ENCODE measurements at regions not wholly inside any gene's neighbourhood (a gene's known extent, or its start where the extent isn't known, plus 50 kb on each side); places are given as distances from the start of the nearest gene placed in this dataset.

GRCh38 chrX:20454117-20454516 lies 187.4 kb upstream of the RPS6KA3 start:
- DNase-seq, result no peak

GRCh38 chrX:20452487-20452886 lies 185.8 kb upstream of the RPS6KA3 start:
- Histone ChIP-seq H3K79me2 (ENCODE audit: low read depth) (no peaks in the 10 kb centered on the region), H3K9me2 (ENCODE audit: insufficient read depth) (no peaks in the 10 kb centered on the region), H3K4me2 (no peak overlapping the region), H4K20me1 (ENCODE audit: insufficient read depth) (no peaks in the 10 kb centered on the region), H3K27me3 (ENCODE audit: insufficient read depth, low read depth) (no peaks in the 10 kb centered on the region), H3K4me3 (no peak overlapping the region), H3K9me3 (ENCODE audit: insufficient read depth, low read depth) (no peaks in the 10 kb centered on the region), H2AFZ (no peak overlapping the region), H3K27ac (no peak overlapping the region), H3K4me1 (replicated peaks; ENCODE audit: insufficient read depth) (no peaks in the 10 kb centered on the region), H3K36me3 (ENCODE audit: low read depth) (no peaks in the 10 kb centered on the region), H3F3A (ENCODE audit: insufficient read depth, low read depth) (no peaks in the 10 kb centered on the region)
- CTCF ChIA-PET, result no interaction called here
- POLR2A ChIA-PET (ENCODE audit: unreplicated experiment), result no interaction called here
- no peak for DNase-seq
- BruUV-seq (replicated peaks), result no TSS peak
- TF ChIP-seq EZH2 (IDR thresholded peaks at IDR 0.05; ENCODE audit: low read depth), result no peak
- no peak for TF ChIP-seq CTCF (conservative IDR thresholded peaks at IDR 0.05)
- intact Hi-C loops (cut with micrococcal nuclease; ENCODE audit: unreplicated experiment), result no loop called here

More at GRCh38 chrX:20454117-20454516, 187.4 kb upstream of the RPS6KA3 start:
- no peaks in the 10 kb centered on the region for H3K9me2 ChIP-seq (ENCODE audit: insufficient read depth)
- H3K27ac ChIP-seq, result no peak overlapping the region
- no peaks in the 10 kb centered on the region for H3K79me2 ChIP-seq (ENCODE audit: low read depth)
- H4K20me1 ChIP-seq (ENCODE audit: insufficient read depth), result no peaks in the 10 kb centered on the region
- no peak overlapping the region for H3K4me3 ChIP-seq
- POLR2A ChIA-PET (ENCODE audit: unreplicated experiment), result no interaction called here
- no peak overlapping the region for H2AFZ ChIP-seq
- BruUV-seq (replicated peaks), result no TSS peak
- CTCF ChIA-PET, result no interaction called here
- no peaks in the 10 kb centered on the region for H3F3A ChIP-seq (ENCODE audit: insufficient read depth, low read depth)
- H3K9me3 ChIP-seq (ENCODE audit: insufficient read depth, low read depth), result no peaks in the 10 kb centered on the region
- no peak overlapping the region for H3K4me2 ChIP-seq
- H3K36me3 ChIP-seq (ENCODE audit: low read depth), result no peaks in the 10 kb centered on the region
- TF ChIP-seq CTCF (conservative IDR thresholded peaks at IDR 0.05), result no peak
- no peaks in the 10 kb centered on the region for H3K4me1 ChIP-seq (replicated peaks; ENCODE audit: insufficient read depth)
- H3K27me3 ChIP-seq (ENCODE audit: insufficient read depth, low read depth), result no peaks in the 10 kb centered on the region
- intact Hi-C loops (cut with micrococcal nuclease; ENCODE audit: unreplicated experiment), result no loop called here

- H3K27ac ChIP-seq, result no peak overlapping the region
- H3K79me2 ChIP-seq (ENCODE audit: low read depth), result no peaks in the 10 kb centered on the region
- H3K9me2 ChIP-seq (ENCODE audit: insufficient read depth), result no peaks in the 10 kb centered on the region
- no peaks in the 10 kb centered on the region for H3K4me1 ChIP-seq (replicated peaks; ENCODE audit: insufficient read depth)
- no peaks in the 10 kb centered on the region for H3K9me3 ChIP-seq (ENCODE audit: insufficient read depth, low read depth)
- intact Hi-C loops (cut with micrococcal nuclease; ENCODE audit: unreplicated experiment), result no loop called here
- H3K4me2 ChIP-seq, result no peak overlapping the region
- ChIA-PET CTCF (no interaction called here), POLR2A (ENCODE audit: unreplicated experiment) (no interaction called here)
- no peak overlapping the region for H3K4me3 ChIP-seq
- H3K36me3 ChIP-seq (ENCODE audit: low read depth), result no peaks in the 10 kb centered on the region
- no TSS peak for BruUV-seq (replicated peaks)
- no peaks in the 10 kb centered on the region for H4K20me1 ChIP-seq (ENCODE audit: insufficient read depth)
- H3F3A ChIP-seq (ENCODE audit: insufficient read depth, low read depth), result no peaks in the 10 kb centered on the region
- H2AFZ ChIP-seq, result no peak overlapping the region
- no peak for TF ChIP-seq CTCF (conservative IDR thresholded peaks at IDR 0.05)
- no peak for TF ChIP-seq EZH2 (IDR thresholded peaks at IDR 0.05; ENCODE audit: low read depth)
- no peaks in the 10 kb centered on the region for H3K27me3 ChIP-seq (ENCODE audit: insufficient read depth, low read depth)
- DNase-seq, result no peak
Measured at GRCh38 chrX:20451929-20452328, 185.2 kb upstream of the RPS6KA3 start.

Data from PC-9 (cell line).